Activated naive CD4-positive, alpha-beta T cell treated with Interleukin-2 at 50 U/mL for 16 hours (primary cell): ENCODE measurements at regions not wholly inside any gene's neighbourhood (a gene's known extent, or its start where the extent isn't known, plus 50 kb on each side); places are given as distances from the start of the nearest gene placed in this dataset.

ENCODE experiments used
- DNase-seq: peaks from one replicate; pipeline ENCODE4 v3.0.0-alpha.2; 2020

GRCh38 chr9:17978773-17979172 lies 399.9 kb downstream of the SH3GL2 start:
- no peak for DNase-seq

- DNase-seq = no peak
These were observed 407.7 kb downstream of the SH3GL2 start for GRCh38 chr9:17986595-17986994.

GRCh38 chr9:17987189-17987588 lies 408.3 kb downstream of the SH3GL2 start:
- no peak for DNase-seq

- DNase-seq = no peak
These were observed 409.6 kb downstream of the SH3GL2 start for GRCh38 chr9:17988489-17988888.

GRCh38 chr9:17990602-17991001 lies 411.7 kb downstream of the SH3GL2 start:
- no peak for DNase-seq

GRCh38 chr9:17993024-17993423 lies 414.2 kb downstream of the SH3GL2 start:
- no peak for DNase-seq

GRCh38 chr9:17994695-17995425 lies 416.0 kb downstream of the SH3GL2 start:
- no peak for DNase-seq

GRCh38 chr9:17996728-17997127 lies 417.9 kb downstream of the SH3GL2 start:
- DNase-seq = no peak

GRCh38 chr9:18002718-18003438 lies 424.0 kb downstream of the SH3GL2 start:
- no peak for DNase-seq

- DNase-seq = no peak
These were observed 427.7 kb downstream of the SH3GL2 start for GRCh38 chr9:18006591-18006990.

- DNase-seq = no peak
These were observed 428.8 kb downstream of the SH3GL2 start for GRCh38 chr9:18007621-18008020.

- DNase-seq = no peak
These were observed 431.0 kb downstream of the SH3GL2 start for GRCh38 chr9:18009902-18010301.

GRCh38 chr9:18010492-18010891 lies 431.6 kb downstream of the SH3GL2 start:
- DNase-seq = no peak

- DNase-seq = no peak
These were observed 433.3 kb downstream of the SH3GL2 start for GRCh38 chr9:18012170-18012569.

GRCh38 chr9:18014556-18014955 lies 435.7 kb downstream of the SH3GL2 start:
- no peak for DNase-seq

GRCh38 chr9:18015116-18015515 lies 436.2 kb downstream of the SH3GL2 start:
- no peak for DNase-seq

- DNase-seq = no peak
These were observed 438.3 kb downstream of the SH3GL2 start for GRCh38 chr9:18017136-18017535.

- DNase-seq = no peak
These were observed 439.4 kb downstream of the SH3GL2 start for GRCh38 chr9:18018221-18018620.

GRCh38 chr9:18018661-18019060 lies 439.8 kb downstream of the SH3GL2 start:
- DNase-seq = no peak

GRCh38 chr9:18020121-18020745 lies 441.4 kb downstream of the SH3GL2 start:
- no peak for DNase-seq

- DNase-seq = no peak
These were observed 443.8 kb downstream of the SH3GL2 start for GRCh38 chr9:18022642-18023041.

GRCh38 chr9:18023332-18023731 lies 444.5 kb downstream of the SH3GL2 start:
- DNase-seq = no peak

GRCh38 chr9:18032636-18033035 lies 441.3 kb upstream of the ADAMTSL1 start:
- no peak for DNase-seq
